K562 (cell line): ENCODE measurements at regions not wholly inside any gene's neighbourhood (a gene's known extent, or its start where the extent isn't known, plus 50 kb on each side); places are given as distances from the start of the nearest gene placed in this dataset.
A peak's percentile ranks its signal among the peaks of the same experiment; 100 is the strongest.

Experiments used
- ETS2 ChIP-seq: IDR thresholded peaks from 2 replicates; pipeline ENCODE4 v1.6.1; 2016; ENCODE audit warnings: borderline replicate concordance, missing genetic modification characterization, mild to moderate bottlenecking, moderate library complexity, missing compliant biosample characterization; ENCODE audit not compliant: poor library complexity, severe bottlenecking
- FOXA3 ChIP-seq, 2 experiments: fragments of 450-650 bp in 1 of 2; sonication (generic) in 1 of 2; formaldehyde crosslinking; IDR thresholded peaks in 1 of 2; conservative IDR thresholded peaks in 1 of 2; 2 replicates each; pipeline versions ENCODE4 v1.4.0 to v1.8.0; 2020 to 2022; ENCODE audit warnings: mild to moderate bottlenecking in 2 of 2, missing genetic modification reagents in 1 of 2
- GABPB1 ChIP-seq: sonication (generic); formaldehyde crosslinking; IDR thresholded peaks from 2 replicates; pipeline ENCODE4 v1.8.0; 2022; ENCODE audit warnings: mild to moderate bottlenecking, missing genetic modification reagents
- GTF2A2 ChIP-seq: IDR thresholded peaks from 2 replicates; pipeline ENCODE4 v1.6.1; 2016; ENCODE audit warnings: mild to moderate bottlenecking, missing genetic modification characterization, missing compliant biosample characterization
- GTF2F1 ChIP-seq: IDR thresholded peaks from 2 replicates; pipeline ENCODE4 v1.6.1; 2011; ENCODE audit warnings: low read depth, low read length, improper control_type of control experiment
- JUN ChIP-seq, 2 experiments: sonication (generic) in 1 of 2; formaldehyde crosslinking in 1 of 2; IDR thresholded peaks; 2 replicates each; pipeline versions ENCODE4 v1.6.1 to v1.8.0; 2012 to 2022; ENCODE audit warnings: borderline replicate concordance in 2 of 2, mild to moderate bottlenecking in 2 of 2, improper control_type of control experiment in 1 of 2, low read depth in 1 of 2, low read length in 1 of 2, missing genetic modification reagents in 1 of 2
- MEIS2 ChIP-seq: fragments of 450-650 bp; IDR thresholded peaks from 2 replicates; pipeline ENCODE4 v1.6.1; 2014; ENCODE audit warnings: mild to moderate bottlenecking; ENCODE audit not compliant: partially characterized antibody
- MXD1 ChIP-seq: fragments of 250-450 bp; sonication (Bioruptor Pico); IDR thresholded peaks from 2 replicates; pipeline ENCODE4 v1.8.0; 2021; ENCODE audit warnings: borderline replicate concordance, mild to moderate bottlenecking, moderate library complexity; ENCODE audit not compliant: poor library complexity, severe bottlenecking
- NCOA2 ChIP-seq, 2 experiments: fragments of 450-650 bp; IDR thresholded peaks; 2 replicates each; pipeline ENCODE4 v1.6.1; 2018; ENCODE audit warnings: mild to moderate bottlenecking in 2 of 2, moderate library complexity in 1 of 2; ENCODE audit not compliant: partially characterized antibody in 2 of 2
- NFYB ChIP-seq: IDR thresholded peaks from 2 replicates; pipeline ENCODE4 v1.6.1; 2011; ENCODE audit warnings: mild to moderate bottlenecking, moderate library complexity; ENCODE audit not compliant: insufficient read length; ENCODE audit errors: extremely low read depth
- NUFIP1 ChIP-seq: fragments of 450-650 bp; IDR thresholded peaks from 2 replicates; pipeline ENCODE4 v1.6.1; 2018; ENCODE audit not compliant: partially characterized antibody
- PATZ1 ChIP-seq: fragments of 250-450 bp; sonication (Bioruptor Pico); IDR thresholded peaks from 2 replicates; pipeline ENCODE4 v1.5.0; 2020; ENCODE audit warnings: mild to moderate bottlenecking, borderline replicate concordance
- SMARCC2 ChIP-seq: fragments of 450-650 bp; IDR thresholded peaks from 2 replicates; pipeline ENCODE4 v1.6.1; 2017; ENCODE audit warnings: antibody characterized with exemption, moderate library complexity, mild to moderate bottlenecking, low read depth
- SMARCE1 ChIP-seq: fragments of 450-650 bp; IDR thresholded peaks from 2 replicates; pipeline ENCODE4 v1.7.1; 2016; ENCODE audit warnings: mild to moderate bottlenecking
- SNRNP70 ChIP-seq: fragments of 200-400 bp; formaldehyde crosslinking; optimal IDR thresholded peaks from 2 replicates; pipeline ENCODE3; 2017; ENCODE audit warnings: low read depth, low read length
- TAL1 ChIP-seq: fragments of 450-650 bp; IDR thresholded peaks from 2 replicates; pipeline ENCODE4 v1.6.1; 2016; ENCODE audit warnings: mild to moderate bottlenecking
- ZNF23 ChIP-seq: fragments of 250-450 bp; sonication (Bioruptor Pico); IDR thresholded peaks from 2 replicates; pipeline ENCODE4 v1.4.0; 2020; ENCODE audit warnings: mild to moderate bottlenecking
- ZNF41 ChIP-seq: fragments of 250-450 bp; sonication (Bioruptor Pico); conservative IDR thresholded peaks from 2 replicates; pipeline ENCODE4 v1.4.0; 2020; ENCODE audit warnings: mild to moderate bottlenecking
- TF ChIP-seq, protein P1 (sequence below): fragments of 450-650 bp; formaldehyde crosslinking; IDR thresholded peaks from 2 replicates; pipeline ENCODE4 v1.4.0; 2020; ENCODE audit warnings: mild to moderate bottlenecking, moderate library complexity
- TF ChIP-seq, protein P2 (sequence below): fragments of 250-450 bp; sonication (Bioruptor Pico); IDR thresholded peaks from 2 replicates; pipeline ENCODE4 v1.4.0; 2020
- TF ChIP-seq, protein P3 (sequence below): fragments of 250-450 bp; sonication (Bioruptor Pico); IDR thresholded peaks from 2 replicates; pipeline ENCODE4 v1.4.0; 2020; ENCODE audit warnings: borderline replicate concordance

DNA sequence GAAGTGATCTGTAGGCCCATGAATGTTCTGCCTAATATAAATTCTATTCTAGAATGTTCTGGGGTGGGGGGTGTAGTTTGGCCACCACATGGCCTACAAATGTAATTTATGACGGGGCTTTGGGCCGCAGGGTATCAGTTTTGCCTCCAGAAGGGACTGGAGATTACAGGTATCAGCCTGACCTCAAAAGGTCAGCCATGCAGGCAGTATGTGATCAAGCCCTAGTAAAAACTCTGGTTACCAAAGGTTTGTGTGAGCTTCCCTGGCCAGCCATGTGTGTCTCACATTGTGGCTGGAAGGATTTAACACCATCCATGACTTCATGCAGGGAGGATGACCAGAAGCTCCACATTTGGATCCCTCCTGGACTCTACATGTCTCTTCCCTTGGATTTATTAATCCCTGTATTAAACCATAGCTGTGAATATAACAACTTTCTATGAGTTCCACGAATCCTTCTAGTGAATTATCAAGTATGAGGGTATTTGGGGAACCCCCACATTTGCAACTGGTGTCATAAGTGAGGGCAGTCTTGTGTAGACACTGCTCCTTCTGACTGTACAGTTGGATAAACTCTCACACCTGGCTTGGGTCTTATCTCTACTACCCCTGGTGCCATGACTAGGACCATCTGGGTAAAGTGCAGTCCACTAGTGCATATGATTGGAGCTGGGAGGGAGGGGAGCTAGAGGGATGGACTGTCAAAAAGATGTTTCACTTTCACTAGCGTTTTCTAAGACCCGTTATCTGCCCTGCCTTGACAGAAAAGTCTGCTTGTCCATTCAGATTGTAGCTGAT is 50.0 kb upstream of the RFX7 start (continued):
- TF ChIP-seq PATZ1, result no peak
- no peak for TF ChIP-seq GTF2A2
- no peak for TF ChIP-seq GTF2F1
- TF ChIP-seq, protein P1, sequence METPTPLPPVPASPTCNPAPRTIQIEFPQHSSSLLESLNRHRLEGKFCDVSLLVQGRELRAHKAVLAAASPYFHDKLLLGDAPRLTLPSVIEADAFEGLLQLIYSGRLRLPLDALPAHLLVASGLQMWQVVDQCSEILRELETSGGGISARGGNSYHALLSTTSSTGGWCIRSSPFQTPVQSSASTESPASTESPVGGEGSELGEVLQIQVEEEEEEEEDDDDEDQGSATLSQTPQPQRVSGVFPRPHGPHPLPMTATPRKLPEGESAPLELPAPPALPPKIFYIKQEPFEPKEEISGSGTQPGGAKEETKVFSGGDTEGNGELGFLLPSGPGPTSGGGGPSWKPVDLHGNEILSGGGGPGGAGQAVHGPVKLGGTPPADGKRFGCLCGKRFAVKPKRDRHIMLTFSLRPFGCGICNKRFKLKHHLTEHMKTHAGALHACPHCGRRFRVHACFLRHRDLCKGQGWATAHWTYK (CRISPR knock-in tag), result no peak
- no peak for TF ChIP-seq SMARCE1
- TF ChIP-seq, protein P2, sequence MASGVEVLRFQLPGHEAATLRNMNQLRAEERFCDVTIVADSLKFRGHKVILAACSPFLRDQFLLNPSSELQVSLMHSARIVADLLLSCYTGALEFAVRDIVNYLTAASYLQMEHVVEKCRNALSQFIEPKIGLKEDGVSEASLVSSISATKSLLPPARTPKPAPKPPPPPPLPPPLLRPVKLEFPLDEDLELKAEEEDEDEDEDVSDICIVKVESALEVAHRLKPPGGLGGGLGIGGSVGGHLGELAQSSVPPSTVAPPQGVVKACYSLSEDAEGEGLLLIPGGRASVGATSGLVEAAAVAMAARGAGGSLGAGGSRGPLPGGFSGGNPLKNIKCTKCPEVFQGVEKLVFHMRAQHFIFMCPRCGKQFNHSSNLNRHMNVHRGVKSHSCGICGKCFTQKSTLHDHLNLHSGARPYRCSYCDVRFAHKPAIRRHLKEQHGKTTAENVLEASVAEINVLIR (CRISPR knock-in tag), result no peak
- TF ChIP-seq TAL1, result peak; percentile 64
- no peak for TF ChIP-seq MXD1
- no peak for TF ChIP-seq ZNF23 (CRISPR knock-in tag)
- no peak for TF ChIP-seq NFYB
- TF ChIP-seq FOXA3 (CRISPR knock-in tag; conservative IDR thresholded peaks at IDR 0.05 in 1 of 2, IDR thresholded peaks at IDR 0.05 in 1 of 2), result no peak
- TF ChIP-seq ZNF41 (CRISPR knock-in tag), result no peak
- no peak for TF ChIP-seq GABPB1 (CRISPR knock-in tag)
- TF ChIP-seq ETS2 (tag), result no peak
- no peak for TF ChIP-seq JUN (IDR thresholded peaks at IDR 0.05; ENCODE audit: borderline replicate concordance, low read depth, low read length)
- no peak for TF ChIP-seq JUN (CRISPR knock-in tag; IDR thresholded peaks at IDR 0.05; ENCODE audit: borderline replicate concordance)
- no peak for TF ChIP-seq NCOA2 (IDR thresholded peaks at IDR 0.05; ENCODE audit: partially characterized antibody in 2 of 2)
- TF ChIP-seq SNRNP70, result no peak
- TF ChIP-seq, protein P3, sequence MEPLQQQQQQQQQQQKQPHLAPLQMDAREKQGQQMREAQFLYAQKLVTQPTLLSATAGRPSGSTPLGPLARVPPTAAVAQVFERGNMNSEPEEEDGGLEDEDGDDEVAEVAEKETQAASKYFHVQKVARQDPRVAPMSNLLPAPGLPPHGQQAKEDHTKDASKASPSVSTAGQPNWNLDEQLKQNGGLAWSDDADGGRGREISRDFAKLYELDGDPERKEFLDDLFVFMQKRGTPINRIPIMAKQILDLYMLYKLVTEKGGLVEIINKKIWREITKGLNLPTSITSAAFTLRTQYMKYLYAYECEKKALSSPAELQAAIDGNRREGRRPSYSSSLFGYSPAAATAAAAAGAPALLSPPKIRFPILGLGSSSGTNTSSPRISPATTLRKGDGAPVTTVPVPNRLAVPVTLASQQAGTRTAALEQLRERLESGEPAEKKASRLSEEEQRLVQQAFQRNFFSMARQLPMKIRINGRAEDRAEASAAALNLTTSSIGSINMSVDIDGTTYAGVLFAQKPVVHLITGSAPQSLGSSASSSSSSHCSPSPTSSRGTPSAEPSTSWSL (CRISPR knock-in tag), result no peak
- TF ChIP-seq SMARCC2, result no peak
- peak; percentile 36 for TF ChIP-seq MEIS2
- no peak for TF ChIP-seq NUFIP1
